HG02798 (cell line): ENCODE measurements at regions not wholly inside any gene's neighbourhood (a gene's known extent, or its start where the extent isn't known, plus 50 kb on each side); places are given as distances from the start of the nearest gene placed in this dataset.
A peak's percentile ranks its signal among the peaks of the same experiment; 100 is the strongest.

ENCODE experiments used
- ATAC-seq: cut with Tn5 transposase; IDR thresholded peaks from one replicate; pipeline ENCODE4 v1.9.1; 2021; ENCODE audit warnings: mild to moderate bottlenecking; ENCODE audit not compliant: unreplicated experiment, poor library complexity

DNA sequence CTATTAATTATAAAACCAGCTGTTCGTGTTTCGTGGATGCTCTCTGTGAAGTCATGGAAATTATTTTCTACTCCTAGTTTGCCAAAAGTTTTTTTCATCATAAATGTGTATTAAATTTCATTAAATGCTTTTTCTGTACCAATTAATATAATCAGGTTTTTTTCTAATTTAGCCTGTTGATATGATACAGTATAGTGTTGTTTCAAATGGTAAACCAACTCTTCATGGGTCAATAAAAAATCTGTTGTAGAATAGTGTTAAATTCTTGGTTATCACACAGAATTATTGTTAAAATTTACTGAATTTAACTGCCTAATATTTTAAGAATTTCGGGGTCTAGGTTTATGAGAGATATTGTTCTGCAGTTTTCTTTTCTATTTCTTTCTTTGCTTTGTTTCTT lies 505.9 kb upstream of the MANEA start:
- no peak for ATAC-seq

DNA sequence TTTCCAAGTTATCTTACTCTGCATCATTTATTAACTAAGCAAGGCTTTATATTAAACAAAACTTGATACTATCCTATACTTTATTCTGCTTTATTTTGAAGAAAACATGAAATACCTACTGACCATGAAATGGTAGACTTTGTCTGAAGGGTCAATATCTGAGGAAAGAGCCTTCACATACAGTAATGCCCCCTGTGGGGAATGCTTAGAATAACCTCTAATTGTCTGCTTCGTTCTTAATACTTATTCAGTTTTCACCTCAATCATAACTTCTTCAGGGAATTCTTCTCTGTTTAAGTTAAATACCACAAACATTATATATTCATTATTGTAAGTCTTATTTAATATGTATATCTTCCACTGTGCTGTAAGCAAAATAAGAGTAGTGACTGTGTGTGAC lies 498.9 kb upstream of the MANEA start:
- no peak for ATAC-seq

DNA sequence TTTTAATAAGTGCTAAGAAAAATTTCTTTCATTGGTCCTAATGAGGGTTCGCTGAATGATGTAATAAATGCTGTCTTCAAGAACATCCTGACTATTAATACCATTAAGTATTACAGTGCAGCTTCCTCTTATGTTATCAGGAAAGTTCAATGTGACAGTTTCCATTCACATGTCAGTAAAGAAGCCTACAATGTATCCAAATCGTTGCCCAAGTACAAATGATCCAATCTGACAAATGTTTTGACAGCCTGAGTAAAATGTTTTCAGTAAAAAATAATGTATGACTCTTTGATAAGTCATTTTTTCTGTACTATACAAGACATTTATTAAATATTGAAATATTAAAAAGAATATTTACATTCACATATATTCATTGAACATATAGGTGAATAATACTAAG lies 496.1 kb upstream of the MANEA start:
- no peak for ATAC-seq

- no peak for ATAC-seq
Observed at GRCh38 chr6:95081949-95082348, 495.4 kb upstream of the MANEA start.

GRCh38 chr6:95083506-95083905 lies 493.8 kb upstream of the MANEA start:
- ATAC-seq, result no peak

- no peak for ATAC-seq
Observed at GRCh38 chr6:95084867-95085266, 492.5 kb upstream of the MANEA start.

- ATAC-seq, result no peak
Observed at GRCh38 chr6:95087394-95088097, 489.8 kb upstream of the MANEA start.

DNA sequence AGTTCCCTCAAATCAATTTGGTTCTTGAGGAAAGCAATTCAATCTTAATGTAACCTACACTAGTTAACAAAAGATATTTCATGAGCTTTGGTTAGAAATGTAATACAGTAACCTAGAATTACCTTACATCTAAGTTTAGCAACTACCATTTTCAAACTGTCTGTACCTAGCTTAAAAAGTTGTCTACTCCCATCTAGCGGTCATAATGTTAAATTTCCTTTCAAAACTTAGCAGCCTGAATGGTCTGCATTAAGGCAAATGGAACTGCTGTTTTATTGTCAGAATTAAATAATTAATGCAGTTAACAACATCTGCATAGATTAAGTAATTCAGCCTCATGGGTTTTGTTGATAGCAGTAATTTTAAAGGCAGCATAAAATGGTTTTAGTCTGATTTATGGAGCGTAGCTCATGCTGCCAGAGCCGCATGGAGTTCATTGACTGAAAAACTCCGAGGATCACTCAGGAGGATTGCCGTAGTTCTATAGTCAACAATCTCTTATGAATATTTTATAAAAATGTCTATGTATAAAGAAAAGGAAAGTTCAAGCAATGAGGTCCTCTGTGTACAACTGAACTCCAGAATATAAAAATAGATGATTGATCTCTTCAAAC lies 485.4 kb upstream of the MANEA start:
- peak; percentile 86 for ATAC-seq

DNA sequence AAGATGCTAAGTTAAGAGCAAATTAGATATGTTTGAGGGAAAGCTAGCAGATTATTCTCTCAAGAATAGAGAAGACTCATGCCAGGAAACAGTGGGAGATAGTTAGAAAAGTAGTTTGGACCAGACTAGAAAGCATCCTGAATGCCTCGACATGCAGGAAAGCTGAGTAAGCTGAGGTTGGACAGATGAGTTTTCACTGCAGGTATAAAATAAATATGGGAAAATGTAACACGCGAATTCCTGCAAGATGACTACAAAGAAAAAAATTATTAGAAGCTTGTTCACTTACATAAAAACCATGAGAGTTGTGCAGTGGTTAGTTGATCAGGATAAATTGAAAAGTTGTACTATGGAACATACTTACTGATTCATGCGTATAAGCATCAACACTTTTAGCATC lies 484.2 kb upstream of the MANEA start:
- ATAC-seq, result no peak

DNA sequence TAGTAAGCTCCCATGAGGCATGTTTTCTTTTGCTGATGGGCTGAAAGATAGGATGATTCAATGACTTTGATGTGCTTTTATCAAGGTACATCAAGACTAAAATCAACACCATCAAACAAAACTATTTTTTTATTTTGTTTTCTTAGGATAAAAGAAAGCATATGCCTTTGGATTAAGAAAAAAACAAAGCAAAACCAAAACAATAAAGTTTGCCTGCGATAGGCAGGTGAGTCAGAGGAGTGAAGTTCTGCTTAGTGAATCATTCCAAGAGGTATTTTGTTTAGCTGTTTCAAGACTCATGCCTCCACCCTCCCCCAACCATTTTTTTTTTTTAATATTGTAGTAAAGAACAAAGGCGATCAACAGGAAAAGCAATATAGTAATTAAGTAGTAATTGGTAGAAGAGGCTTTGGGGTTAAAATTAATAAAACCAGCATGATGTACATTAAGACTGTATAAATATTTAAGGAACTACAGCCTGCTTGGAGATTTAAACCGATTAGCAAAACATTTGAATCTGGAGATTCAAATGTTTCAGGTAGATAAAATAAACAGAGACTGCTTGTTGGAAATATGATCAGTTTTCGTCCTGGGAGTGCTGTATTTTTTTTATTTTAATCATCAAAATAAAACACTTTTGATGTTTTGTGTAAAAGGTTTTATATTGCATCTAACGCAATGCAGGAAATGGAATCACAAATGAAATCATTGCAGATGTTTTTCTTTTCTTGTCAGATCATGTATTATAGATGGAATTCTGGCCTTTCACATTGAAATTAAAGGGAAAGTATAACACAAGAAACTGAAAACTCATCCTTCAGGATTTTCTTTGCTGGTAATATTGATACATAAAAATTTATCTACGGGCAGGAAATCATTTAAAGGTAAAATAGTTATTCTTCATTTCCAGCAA lies 482.3 kb upstream of the MANEA start:
- no peak for ATAC-seq

GRCh38 chr6:95095855-95096254 lies 481.5 kb upstream of the MANEA start:
- no peak for ATAC-seq

DNA sequence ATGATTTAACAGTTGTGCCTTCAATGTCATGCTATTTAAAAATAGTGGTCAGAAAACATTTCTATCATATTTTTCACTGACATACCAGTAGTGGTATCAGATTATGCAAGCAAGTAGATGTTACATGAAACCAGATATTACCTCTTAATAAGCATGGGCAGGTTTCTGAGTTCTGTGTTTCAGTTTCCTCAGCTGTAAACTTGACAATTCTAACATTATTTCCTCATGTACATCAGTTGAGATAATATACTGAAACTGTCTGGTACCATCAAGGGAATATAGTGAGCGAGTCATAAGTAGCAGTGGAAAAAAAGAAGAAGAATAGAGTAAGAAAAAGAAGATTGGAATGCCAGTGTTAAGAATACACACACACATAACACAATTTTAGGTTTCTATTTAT lies 477.9 kb upstream of the MANEA start:
- no peak for ATAC-seq

DNA sequence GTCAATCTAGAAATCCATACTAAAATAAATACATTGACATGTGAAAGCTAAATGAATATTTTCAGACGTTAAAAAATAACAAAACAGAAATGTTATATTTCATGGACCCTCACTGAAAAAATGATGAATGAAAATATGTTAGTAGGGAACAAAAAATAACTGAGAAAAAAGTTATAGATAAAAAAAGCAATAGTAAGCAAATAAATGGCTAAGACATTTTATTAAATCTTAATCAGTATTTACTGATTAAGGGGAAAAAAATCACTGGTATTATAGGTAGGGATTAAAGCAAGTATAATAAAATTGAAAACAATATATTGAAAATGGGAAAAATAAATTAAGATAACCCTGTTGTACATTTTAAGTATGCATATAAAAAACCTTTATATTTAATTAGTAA lies 468.1 kb upstream of the MANEA start:
- ATAC-seq, result no peak

GRCh38 chr6:95110767-95111166 lies 466.6 kb upstream of the MANEA start:
- no peak for ATAC-seq

DNA sequence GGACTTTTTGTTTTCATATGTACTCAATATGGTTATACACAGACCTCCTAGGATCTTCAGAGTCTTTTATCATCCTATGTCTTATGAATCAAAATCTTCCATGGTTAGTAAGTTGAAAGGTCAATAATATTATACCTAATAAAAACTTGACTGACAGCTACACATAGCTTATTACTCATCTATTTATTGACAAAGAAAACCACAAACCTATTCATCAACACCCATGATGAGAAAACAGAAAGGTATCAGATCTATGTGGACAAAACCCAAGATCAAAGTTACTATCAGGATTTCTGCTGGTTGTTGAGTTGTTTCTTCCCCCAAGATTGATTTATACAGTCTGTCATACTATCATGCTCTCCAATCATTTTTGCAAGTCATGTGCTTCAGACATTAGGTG lies 460.1 kb upstream of the MANEA start:
- ATAC-seq, result no peak

DNA sequence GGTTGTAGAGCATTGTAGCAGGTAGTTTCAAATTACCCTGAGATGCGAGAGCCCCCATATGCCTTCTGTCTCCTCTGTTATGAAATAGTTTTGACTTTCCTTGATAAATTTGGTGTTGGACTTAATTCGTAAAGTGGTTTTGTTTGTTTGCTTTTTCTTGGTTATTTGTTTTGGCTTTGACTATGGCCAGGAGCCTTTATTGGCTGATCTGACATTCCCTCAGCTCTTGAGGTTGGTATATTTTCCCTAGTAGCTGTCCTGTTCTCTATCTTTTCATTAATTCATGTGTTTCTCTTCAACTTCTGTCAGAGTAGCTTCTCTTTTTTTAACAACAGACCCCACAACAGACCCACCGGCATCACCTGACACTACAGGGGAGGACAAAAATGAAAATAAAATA lies 457.4 kb upstream of the MANEA start:
- no peak for ATAC-seq

GRCh38 chr6:95120984-95121383 lies 456.4 kb upstream of the MANEA start:
- no peak for ATAC-seq

- no peak for ATAC-seq
Observed at GRCh38 chr6:95127261-95127660, 450.1 kb upstream of the MANEA start.

DNA sequence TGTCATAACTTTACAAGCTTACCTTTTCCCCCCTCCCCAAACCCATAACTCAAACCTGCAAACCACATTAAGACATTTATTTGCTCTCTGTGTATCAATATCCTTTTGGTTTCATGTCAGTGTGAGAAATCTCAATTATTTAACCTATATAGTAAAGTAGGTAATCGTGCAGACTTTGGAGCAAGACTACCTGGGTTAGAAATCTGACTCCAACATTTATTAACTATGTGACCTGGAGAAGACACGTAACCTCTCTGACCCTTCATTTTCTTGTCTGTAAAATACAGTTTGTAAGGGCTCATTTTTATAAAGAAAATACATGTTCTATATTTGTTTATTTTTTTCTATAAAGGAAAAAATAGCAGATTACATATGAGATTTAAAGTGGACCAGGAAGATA lies 448.9 kb upstream of the MANEA start:
- no peak for ATAC-seq

DNA sequence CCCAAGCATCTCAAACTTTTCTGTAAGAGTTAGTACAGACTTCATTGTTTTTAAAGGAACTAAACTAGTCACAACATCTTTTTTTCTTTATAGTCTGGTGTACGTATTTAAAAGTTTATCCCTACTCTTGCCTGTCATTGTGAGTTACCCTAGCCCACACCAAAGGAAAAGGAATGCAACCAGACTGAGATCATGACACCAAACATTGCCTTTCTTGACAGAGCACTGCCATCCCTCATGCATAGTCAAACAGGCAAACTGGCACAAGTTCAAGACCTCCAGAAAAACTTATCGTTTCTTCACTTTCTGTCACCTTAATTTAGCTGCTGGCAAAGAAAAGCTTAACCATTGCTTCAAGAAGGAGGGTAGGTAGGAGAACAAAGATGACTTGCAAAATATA lies 448.4 kb upstream of the MANEA start:
- ATAC-seq, result no peak

DNA sequence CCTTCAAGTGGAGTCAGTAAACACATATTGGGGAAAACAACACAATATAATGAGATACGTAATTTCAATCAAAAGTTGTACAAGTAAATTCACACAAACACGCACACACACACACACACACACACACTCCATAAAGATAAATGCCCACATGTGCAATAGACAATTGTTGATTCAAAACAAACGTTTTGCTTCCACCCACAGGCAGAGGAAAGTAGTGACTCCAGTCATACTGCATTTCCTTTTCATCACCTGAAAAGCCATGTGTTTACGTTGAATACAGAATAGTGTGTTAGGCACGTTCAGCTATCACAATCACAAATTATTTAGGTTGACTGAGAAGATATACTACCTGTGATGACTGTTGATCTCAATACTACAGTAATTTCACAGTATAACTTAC lies 443.8 kb upstream of the MANEA start:
- no peak for ATAC-seq
